Activated naive CD4-positive, alpha-beta T cell treated with Interleukin-2 at 50 U/mL for 16 hours (primary cell): ENCODE measurements at regions not wholly inside any gene's neighbourhood (a gene's known extent, or its start where the extent isn't known, plus 50 kb on each side); places are given as distances from the start of the nearest gene placed in this dataset.

Experiments
- DNase-seq: peaks from one replicate; pipeline ENCODE4 v3.0.0-alpha.2; 2020

GRCh38 chr4:89665662-89666061, 171.3 kb downstream of the SNCA start:
- no peak for DNase-seq

- no peak for DNase-seq
Observed at GRCh38 chr4:89664521-89664920, 172.4 kb downstream of the SNCA start.

- DNase-seq: no peak
Observed at GRCh38 chr4:89661173-89661899, 175.6 kb downstream of the SNCA start.

- DNase-seq: no peak
Observed at GRCh38 chr4:89660444-89661172, 176.4 kb downstream of the SNCA start.

- no peak for DNase-seq
Observed at GRCh38 chr4:89658701-89659024, 178.3 kb downstream of the SNCA start.

- DNase-seq: no peak
Observed at GRCh38 chr4:89657931-89658700, 178.8 kb downstream of the SNCA start.

- no peak for DNase-seq
Observed at GRCh38 chr4:89653012-89653411, 183.9 kb downstream of the SNCA start.

GRCh38 chr4:89645482-89645881, 191.5 kb downstream of the SNCA start:
- no peak for DNase-seq

GRCh38 chr4:89641367-89641687, 195.6 kb downstream of the SNCA start:
- no peak for DNase-seq

GRCh38 chr4:89640620-89641366, 196.2 kb downstream of the SNCA start:
- DNase-seq: no peak

- no peak for DNase-seq
Observed at GRCh38 chr4:89639395-89639794, 197.6 kb downstream of the SNCA start.

GRCh38 chr4:89625599-89626293, 211.2 kb downstream of the SNCA start:
- DNase-seq: no peak

GRCh38 chr4:89619206-89619962, 217.6 kb downstream of the SNCA start:
- no peak for DNase-seq

GRCh38 chr4:89618151-89618550, 218.8 kb downstream of the SNCA start:
- no peak for DNase-seq

- no peak for DNase-seq
Observed at GRCh38 chr4:89617317-89617716, 219.6 kb downstream of the SNCA start.

- no peak for DNase-seq
Observed at GRCh38 chr4:89616382-89616781, 220.6 kb downstream of the SNCA start.

- no peak for DNase-seq
Observed at GRCh38 chr4:89615051-89615450, 221.9 kb downstream of the SNCA start.

- DNase-seq: no peak
Observed at GRCh38 chr4:89614155-89614554, 222.8 kb downstream of the SNCA start.

- DNase-seq: no peak
Observed at GRCh38 chr4:89610236-89610635, 226.7 kb downstream of the SNCA start.

GRCh38 chr4:89609756-89610155, 227.2 kb downstream of the SNCA start:
- DNase-seq: no peak

- no peak for DNase-seq
Observed at GRCh38 chr4:89604951-89605350, 232.0 kb downstream of the SNCA start.

GRCh38 chr4:89599026-89599425, 237.9 kb downstream of the SNCA start:
- no peak for DNase-seq
